Neural crest cell (in vitro differentiated cells): ENCODE measurements at regions not wholly inside any gene's neighbourhood (a gene's known extent, or its start where the extent isn't known, plus 50 kb on each side); places are given as distances from the start of the nearest gene placed in this dataset.

ENCODE experiments used
- DNase-seq: peaks from one replicate; pipeline ENCODE4 v3.0.0; 2021; ENCODE audit warnings: low read depth, mixed read lengths, low spot score
- H3K27ac Mint-ChIP-seq: one replicate; pipeline ENCODE4 v1.8.0; 2021; ENCODE audit warnings: mild to moderate bottlenecking, mixed read lengths; ENCODE audit not compliant: unreplicated experiment
- H3K27me3 Mint-ChIP-seq: 2 replicates; pipeline ENCODE4 v1.8.0; 2021; ENCODE audit warnings: low read depth, mild to moderate bottlenecking, mixed read lengths
- H3K36me3 Mint-ChIP-seq: 2 replicates; pipeline ENCODE4 v1.8.0; 2021; ENCODE audit warnings: low read depth, mild to moderate bottlenecking, mixed read lengths
- H3K4me1 Mint-ChIP-seq: 2 replicates; pipeline ENCODE4 v1.8.0; 2021; ENCODE audit warnings: mixed read lengths
- H3K4me3 Mint-ChIP-seq: one replicate; pipeline ENCODE4 v1.8.0; 2021; ENCODE audit warnings: mild to moderate bottlenecking, mixed read lengths
- H3K9me3 Mint-ChIP-seq: 2 replicates; pipeline ENCODE4 v1.8.0; 2021; ENCODE audit warnings: mixed read lengths
- TF ChIP-seq, protein P1 (sequence below): fragments of 200-600 bp; sonication (generic); conservative IDR thresholded peaks from 2 replicates; pipeline ENCODE4 v1.5.0; 2021; ENCODE audit warnings: antibody characterized with exemption, mild to moderate bottlenecking

DNA sequence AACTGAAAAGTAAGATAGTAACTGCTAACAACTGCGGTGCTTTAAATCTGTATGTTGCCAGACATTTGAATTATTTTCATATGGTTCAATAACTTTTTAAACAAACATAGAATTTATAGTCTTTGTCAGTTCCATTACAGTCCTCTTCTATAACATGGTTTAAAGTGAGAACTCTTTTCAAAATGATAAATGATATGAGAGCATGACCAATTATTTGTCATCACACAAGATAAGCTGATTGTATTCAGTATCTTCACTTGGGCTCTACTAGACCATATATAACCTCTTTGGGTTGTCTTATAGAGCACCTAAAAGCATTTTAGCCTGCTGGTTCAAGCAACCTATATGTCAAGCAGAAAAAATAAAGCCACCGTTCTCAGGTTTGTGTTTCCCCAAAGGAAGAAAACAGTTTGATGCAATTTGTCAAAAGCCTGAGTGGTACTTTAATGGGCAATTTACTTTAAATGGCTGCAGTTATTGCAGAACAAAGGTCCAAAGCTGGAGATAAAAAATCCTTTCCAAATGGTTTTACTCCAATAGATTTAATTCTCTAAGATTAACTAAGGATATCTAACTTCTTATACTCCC is 298.4 kb downstream of the FSIP2 start:
- Mint-ChIP-seq H3K27ac (no peak overlapping the region), H3K4me1 (no peaks in the 10 kb centered on the region), H3K4me3 (no peak overlapping the region), H3K9me3 (no peaks in the 10 kb centered on the region), H3K27me3 (no peaks in the 10 kb centered on the region), H3K36me3 (no peaks in the 10 kb centered on the region)
- no peak for DNase-seq
- TF ChIP-seq, protein P1, sequence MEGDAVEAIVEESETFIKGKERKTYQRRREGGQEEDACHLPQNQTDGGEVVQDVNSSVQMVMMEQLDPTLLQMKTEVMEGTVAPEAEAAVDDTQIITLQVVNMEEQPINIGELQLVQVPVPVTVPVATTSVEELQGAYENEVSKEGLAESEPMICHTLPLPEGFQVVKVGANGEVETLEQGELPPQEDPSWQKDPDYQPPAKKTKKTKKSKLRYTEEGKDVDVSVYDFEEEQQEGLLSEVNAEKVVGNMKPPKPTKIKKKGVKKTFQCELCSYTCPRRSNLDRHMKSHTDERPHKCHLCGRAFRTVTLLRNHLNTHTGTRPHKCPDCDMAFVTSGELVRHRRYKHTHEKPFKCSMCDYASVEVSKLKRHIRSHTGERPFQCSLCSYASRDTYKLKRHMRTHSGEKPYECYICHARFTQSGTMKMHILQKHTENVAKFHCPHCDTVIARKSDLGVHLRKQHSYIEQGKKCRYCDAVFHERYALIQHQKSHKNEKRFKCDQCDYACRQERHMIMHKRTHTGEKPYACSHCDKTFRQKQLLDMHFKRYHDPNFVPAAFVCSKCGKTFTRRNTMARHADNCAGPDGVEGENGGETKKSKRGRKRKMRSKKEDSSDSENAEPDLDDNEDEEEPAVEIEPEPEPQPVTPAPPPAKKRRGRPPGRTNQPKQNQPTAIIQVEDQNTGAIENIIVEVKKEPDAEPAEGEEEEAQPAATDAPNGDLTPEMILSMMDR, result no peak

DNA sequence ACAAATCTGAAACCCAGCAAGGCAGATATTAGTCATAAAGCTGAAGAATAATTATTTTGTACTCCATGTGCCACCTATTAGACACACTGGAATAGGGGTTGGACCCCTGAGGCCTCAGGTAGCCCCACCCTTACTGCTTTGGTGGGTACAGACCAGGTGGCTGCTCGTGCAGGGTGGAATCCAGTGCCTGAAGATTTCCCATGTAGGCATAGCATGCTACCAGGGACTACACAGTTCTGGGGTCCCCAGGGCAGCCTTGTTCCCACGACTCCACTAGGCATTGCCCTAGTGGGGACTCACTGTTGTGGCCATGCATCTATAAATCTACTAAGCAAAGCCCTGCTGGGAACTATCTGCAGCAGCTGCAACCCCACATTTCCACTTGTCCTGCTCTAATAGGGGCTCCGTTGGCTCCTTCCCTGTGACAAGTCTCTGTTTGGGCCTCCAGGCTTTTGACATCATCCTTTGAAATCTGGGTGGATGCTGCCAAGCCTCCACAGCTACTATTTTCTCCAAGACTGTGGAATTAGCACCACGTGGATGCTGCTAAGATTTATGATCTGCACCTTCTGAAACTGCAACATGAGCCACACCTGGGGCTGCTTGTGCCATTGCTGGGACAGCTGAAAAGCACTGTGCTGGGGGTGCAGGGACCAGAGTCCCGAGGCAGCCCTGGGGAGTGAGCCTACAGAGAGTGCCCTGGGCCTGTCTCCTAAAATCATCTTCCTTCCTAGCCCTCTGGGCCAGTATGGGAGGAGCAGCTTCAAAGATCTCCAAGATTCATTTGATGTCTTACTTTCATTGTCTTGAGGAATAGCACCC is 303.8 kb downstream of the FSIP2 start:
- Mint-ChIP-seq H3K36me3 (no peaks in the 10 kb centered on the region), H3K4me3 (no peak overlapping the region), H3K4me1 (no peaks in the 10 kb centered on the region), H3K27me3 (no peaks in the 10 kb centered on the region), H3K27ac (no peak overlapping the region), H3K9me3 (no peaks in the 10 kb centered on the region)
- TF ChIP-seq, protein P1, result no peak
- no peak for DNase-seq

DNA sequence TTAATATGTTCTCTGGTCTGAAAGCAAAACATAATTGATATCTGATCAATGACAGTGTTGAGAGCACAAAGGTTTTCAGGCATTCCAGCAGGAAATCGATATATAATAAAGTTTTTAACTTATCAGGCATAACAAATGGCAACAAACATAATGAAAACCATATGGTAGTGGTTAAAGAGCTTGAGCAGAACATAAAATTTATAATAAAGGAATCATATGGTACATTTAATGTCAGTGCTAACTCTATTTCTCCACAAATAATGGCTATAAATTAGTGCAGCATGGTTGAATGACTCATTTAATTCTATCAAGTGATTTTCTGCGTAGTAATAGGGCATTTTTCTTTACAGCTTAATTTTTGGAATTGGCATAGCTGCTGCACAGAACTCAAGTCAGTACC is 306.2 kb downstream of the FSIP2 start:
- H3K36me3 Mint-ChIP-seq, result no peaks in the 10 kb centered on the region
- TF ChIP-seq, protein P1, result no peak
- no peaks in the 10 kb centered on the region for H3K4me1 Mint-ChIP-seq
- no peak overlapping the region for H3K27ac Mint-ChIP-seq
- H3K4me3 Mint-ChIP-seq, result no peak overlapping the region
- H3K27me3 Mint-ChIP-seq, result no peaks in the 10 kb centered on the region
- no peak for DNase-seq
- H3K9me3 Mint-ChIP-seq, result no peaks in the 10 kb centered on the region

DNA sequence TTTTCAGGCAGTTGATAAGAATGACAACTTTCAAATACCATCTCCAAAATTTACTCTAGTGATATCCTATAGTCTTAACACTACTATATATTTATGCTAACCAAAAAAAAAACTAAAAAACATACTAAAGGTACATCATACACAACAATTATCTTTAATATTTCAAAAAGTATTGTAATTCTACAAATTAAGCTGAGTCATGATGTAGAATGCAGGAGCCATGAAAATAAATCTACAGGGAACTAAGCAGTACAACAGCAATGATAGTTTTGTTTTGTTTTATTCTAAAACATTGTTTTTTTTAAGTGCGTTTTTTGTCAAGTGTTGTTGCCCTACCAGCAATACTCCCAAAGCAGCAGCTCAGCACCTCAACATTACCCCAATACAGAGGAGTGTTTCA is 314.3 kb downstream of the FSIP2 start:
- no peaks in the 10 kb centered on the region for H3K4me1 Mint-ChIP-seq
- DNase-seq, result no peak
- TF ChIP-seq, protein P1, result no peak
- H3K36me3 Mint-ChIP-seq, result no peaks in the 10 kb centered on the region
- H3K27ac Mint-ChIP-seq, result no peak overlapping the region
- no peak overlapping the region for H3K4me3 Mint-ChIP-seq
- no peaks in the 10 kb centered on the region for H3K27me3 Mint-ChIP-seq
- peaks cover 3% of the 10 kb centered on the region for H3K9me3 Mint-ChIP-seq

DNA sequence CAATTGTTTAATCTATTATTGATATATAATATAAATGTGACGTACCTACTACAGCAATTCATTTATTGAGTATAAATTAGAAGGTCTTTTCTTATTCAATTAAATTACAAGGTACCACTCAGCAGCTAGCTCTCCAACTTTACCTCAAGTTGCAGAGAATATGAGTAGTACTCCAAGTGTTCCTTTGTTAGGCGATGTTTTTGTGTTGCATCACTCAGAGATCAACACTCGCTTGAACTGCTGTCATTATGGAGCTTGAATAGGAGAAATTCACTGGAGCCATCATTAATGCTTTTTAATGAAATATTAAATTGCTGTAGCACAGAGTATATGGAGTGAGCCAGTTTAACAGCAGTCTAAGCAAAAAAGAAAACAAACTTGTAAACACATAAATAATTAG is 320.0 kb downstream of the FSIP2 start:
- H3K4me1 Mint-ChIP-seq, result peaks cover 15% of the 10 kb centered on the region
- no peak for DNase-seq
- H3K9me3 Mint-ChIP-seq, result no peaks in the 10 kb centered on the region
- TF ChIP-seq, protein P1, result no peak
- no peaks in the 10 kb centered on the region for H3K36me3 Mint-ChIP-seq
- no peaks in the 10 kb centered on the region for H3K27me3 Mint-ChIP-seq
- no peak overlapping the region for H3K27ac Mint-ChIP-seq
- H3K4me3 Mint-ChIP-seq, result no peak overlapping the region
